Chondrocyte (in vitro differentiated cells): ENCODE measurements at regions not wholly inside any gene's neighbourhood (a gene's known extent, or its start where the extent isn't known, plus 50 kb on each side); places are given as distances from the start of the nearest gene placed in this dataset.

Source experiments
- DNase-seq: peaks from one replicate; pipeline ENCODE4 v3.0.0; 2021; ENCODE audit warnings: mixed read lengths, low spot score
- H3K27ac Mint-ChIP-seq: one replicate; pipeline ENCODE4 v1.8.0; 2021; ENCODE audit warnings: mild to moderate bottlenecking, moderate library complexity, mixed read lengths; ENCODE audit not compliant: unreplicated experiment
- H3K27me3 Mint-ChIP-seq: 2 replicates; pipeline ENCODE4 v1.8.0; 2021; ENCODE audit warnings: low read depth, mixed read lengths
- H3K36me3 Mint-ChIP-seq: 2 replicates; pipeline ENCODE4 v1.8.0; 2021; ENCODE audit warnings: low read depth, mixed read lengths
- H3K4me1 Mint-ChIP-seq: 2 replicates; pipeline ENCODE4 v1.8.0; 2021; ENCODE audit warnings: low read depth, mild to moderate bottlenecking, mixed read lengths
- H3K4me3 Mint-ChIP-seq: one replicate; pipeline ENCODE4 v1.8.0; 2021; ENCODE audit warnings: mild to moderate bottlenecking, moderate library complexity, mixed read lengths; ENCODE audit not compliant: unreplicated experiment
- H3K9me3 Mint-ChIP-seq: 2 replicates; pipeline ENCODE4 v1.8.0; 2021; ENCODE audit warnings: low read depth, mixed read lengths
- TF ChIP-seq, protein P1 (sequence below): fragments of 200-600 bp; sonication (generic); IDR thresholded peaks from 2 replicates; pipeline ENCODE4 v1.5.0; 2021; ENCODE audit warnings: antibody characterized with exemption, mild to moderate bottlenecking, moderate library complexity

DNA sequence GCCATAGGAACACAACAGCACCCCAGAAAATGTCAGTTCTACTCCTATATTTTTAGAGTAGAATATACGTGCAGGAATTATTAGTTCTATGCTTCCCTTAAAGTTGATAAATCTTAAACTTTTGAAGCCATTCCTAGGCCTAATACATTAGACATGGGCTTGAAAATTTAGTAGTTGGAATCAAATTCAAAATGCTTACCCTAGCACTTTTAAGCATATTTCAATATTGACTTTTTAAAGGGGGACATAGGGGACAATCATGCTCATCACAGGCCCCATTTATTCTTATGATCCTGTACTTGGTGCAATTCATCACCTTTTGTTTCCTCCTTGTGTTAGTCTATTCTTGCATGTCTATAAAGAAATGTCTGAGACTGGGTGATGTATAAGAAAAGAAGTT lies 129.0 kb downstream of the FAM174A start:
- no peak for DNase-seq
- no peaks in the 10 kb centered on the region for H3K27me3 Mint-ChIP-seq
- no peaks in the 10 kb centered on the region for H3K4me1 Mint-ChIP-seq
- H3K4me3 Mint-ChIP-seq = no peak overlapping the region
- H3K9me3 Mint-ChIP-seq = no peaks in the 10 kb centered on the region
- no peaks in the 10 kb centered on the region for H3K36me3 Mint-ChIP-seq
- TF ChIP-seq, protein P1, sequence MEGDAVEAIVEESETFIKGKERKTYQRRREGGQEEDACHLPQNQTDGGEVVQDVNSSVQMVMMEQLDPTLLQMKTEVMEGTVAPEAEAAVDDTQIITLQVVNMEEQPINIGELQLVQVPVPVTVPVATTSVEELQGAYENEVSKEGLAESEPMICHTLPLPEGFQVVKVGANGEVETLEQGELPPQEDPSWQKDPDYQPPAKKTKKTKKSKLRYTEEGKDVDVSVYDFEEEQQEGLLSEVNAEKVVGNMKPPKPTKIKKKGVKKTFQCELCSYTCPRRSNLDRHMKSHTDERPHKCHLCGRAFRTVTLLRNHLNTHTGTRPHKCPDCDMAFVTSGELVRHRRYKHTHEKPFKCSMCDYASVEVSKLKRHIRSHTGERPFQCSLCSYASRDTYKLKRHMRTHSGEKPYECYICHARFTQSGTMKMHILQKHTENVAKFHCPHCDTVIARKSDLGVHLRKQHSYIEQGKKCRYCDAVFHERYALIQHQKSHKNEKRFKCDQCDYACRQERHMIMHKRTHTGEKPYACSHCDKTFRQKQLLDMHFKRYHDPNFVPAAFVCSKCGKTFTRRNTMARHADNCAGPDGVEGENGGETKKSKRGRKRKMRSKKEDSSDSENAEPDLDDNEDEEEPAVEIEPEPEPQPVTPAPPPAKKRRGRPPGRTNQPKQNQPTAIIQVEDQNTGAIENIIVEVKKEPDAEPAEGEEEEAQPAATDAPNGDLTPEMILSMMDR = no peak
- no peak overlapping the region for H3K27ac Mint-ChIP-seq

DNA sequence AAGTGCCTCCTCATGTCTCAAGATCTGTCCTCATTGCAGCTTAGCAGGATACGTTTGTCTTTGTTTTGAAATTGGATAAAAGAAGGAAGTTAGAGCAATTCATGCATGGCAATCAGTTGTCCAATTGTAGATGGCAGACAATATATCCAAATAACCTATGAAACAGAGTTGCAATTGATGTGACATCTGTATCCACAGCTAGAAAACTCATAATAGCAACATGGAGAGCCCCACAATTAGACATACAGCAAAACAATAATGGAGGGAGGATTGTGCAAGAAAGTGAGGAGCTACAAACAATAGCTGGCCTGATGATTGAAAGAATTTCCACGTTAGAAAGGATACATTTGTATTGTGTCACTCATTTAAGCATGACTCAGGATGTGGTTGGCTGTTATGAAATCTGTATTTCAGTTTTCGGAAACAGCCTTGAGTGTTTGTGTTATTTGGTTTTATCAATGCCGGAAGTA lies 132.0 kb downstream of the FAM174A start:
- Mint-ChIP-seq H3K9me3 (no peaks in the 10 kb centered on the region), H3K27me3 (no peaks in the 10 kb centered on the region), H3K27ac (no peak overlapping the region), H3K4me3 (no peak overlapping the region), H3K4me1 (no peaks in the 10 kb centered on the region), H3K36me3 (no peaks in the 10 kb centered on the region)
- DNase-seq = no peak
- TF ChIP-seq, protein P1 = no peak

DNA sequence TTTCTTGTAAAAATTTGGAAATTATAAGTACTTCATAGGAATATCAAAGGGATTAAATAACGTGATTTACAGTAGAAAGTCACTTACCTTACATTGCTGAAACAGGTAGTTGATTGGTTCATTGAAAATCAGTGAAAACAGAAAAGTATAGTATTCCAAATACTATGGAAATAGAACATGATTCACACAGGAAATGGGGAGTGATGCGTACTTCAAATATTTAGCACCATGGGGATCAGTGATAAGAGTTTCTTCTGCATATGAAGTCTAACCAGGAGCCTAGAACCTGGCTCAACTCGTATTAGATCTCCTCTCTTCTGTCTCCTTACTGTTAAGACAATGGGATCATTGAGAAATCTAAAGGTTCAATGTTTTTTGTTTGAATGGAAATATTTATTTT lies 133.3 kb downstream of the FAM174A start:
- no peaks in the 10 kb centered on the region for H3K9me3 Mint-ChIP-seq
- H3K36me3 Mint-ChIP-seq = no peaks in the 10 kb centered on the region
- TF ChIP-seq, protein P1 = no peak
- no peak overlapping the region for H3K4me3 Mint-ChIP-seq
- H3K27me3 Mint-ChIP-seq = no peaks in the 10 kb centered on the region
- no peak for DNase-seq
- no peak overlapping the region for H3K27ac Mint-ChIP-seq
- H3K4me1 Mint-ChIP-seq = no peaks in the 10 kb centered on the region

DNA sequence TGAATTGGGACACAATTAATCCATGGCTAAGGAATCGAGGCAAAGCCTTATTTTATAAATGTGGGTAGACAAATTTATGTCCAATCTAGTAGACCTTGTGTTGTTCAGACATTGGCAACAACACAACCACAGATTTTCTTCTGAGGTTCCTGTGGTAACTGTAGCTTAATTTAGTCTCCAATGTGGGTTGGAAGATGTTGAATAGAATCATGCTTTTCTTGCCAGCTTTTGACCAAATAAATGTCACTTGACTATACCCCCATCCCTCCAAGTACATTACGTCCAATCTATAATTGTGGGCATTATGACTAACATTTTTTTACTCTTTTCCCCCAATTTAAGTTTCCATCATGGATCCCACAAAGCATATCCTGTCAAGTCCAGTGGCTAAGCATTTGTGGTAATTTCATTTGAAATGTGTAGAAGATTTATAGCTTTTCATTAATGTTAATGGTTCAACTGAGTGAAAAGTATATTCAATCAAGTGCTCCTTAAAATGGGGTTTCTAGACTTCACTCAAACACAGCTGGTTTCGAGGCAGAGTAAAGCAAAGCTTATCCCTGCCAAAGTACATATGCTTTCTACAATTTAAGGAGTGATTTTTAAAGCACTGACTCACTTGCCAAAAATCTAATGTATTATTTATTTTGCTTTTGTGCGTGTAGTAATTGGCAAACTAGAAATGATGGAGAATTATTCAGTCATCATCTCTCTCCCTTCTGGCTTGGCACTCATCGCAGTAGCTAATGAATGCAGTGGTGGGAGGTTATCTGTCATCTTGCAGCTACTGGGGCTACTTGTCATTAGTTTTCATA lies 141.8 kb downstream of the FAM174A start:
- no peaks in the 10 kb centered on the region for H3K27me3 Mint-ChIP-seq
- H3K27ac Mint-ChIP-seq = no peak overlapping the region
- no peak for DNase-seq
- peaks cover 3% of the 10 kb centered on the region for H3K9me3 Mint-ChIP-seq
- TF ChIP-seq, protein P1 = no peak
- H3K4me1 Mint-ChIP-seq = peaks cover 7% of the 10 kb centered on the region
- H3K4me3 Mint-ChIP-seq = no peak overlapping the region
- no peaks in the 10 kb centered on the region for H3K36me3 Mint-ChIP-seq

DNA sequence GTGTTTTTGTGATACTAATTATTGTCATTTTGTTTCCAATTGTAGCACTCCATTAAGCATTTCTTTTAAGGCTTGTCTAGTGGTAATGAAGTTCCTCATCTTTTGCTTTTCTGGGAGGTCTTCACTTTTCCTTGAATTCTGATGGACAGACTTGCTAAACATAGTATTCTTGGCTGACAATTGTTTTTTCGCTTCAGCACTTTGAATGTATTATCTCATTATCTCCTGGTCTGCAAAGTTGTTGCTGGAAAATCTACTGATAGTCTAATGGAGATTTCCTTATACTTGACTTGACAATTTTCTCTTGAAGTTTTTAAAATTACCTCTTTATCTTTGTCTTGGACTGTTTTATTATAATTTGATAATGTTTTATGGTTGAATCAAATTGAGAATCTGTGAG lies 147.5 kb downstream of the FAM174A start:
- TF ChIP-seq, protein P1 = no peak
- H3K27me3 Mint-ChIP-seq = no peaks in the 10 kb centered on the region
- no peaks in the 10 kb centered on the region for H3K4me1 Mint-ChIP-seq
- DNase-seq = no peak
- no peak overlapping the region for H3K27ac Mint-ChIP-seq
- H3K4me3 Mint-ChIP-seq = no peak overlapping the region
- H3K36me3 Mint-ChIP-seq = peaks cover 4% of the 10 kb centered on the region
- H3K9me3 Mint-ChIP-seq = peaks cover 20% of the 10 kb centered on the region
